Esophagus squamous epithelium (tissue), 5 donors: ENCODE measurements at regions not wholly inside any gene's neighbourhood (a gene's known extent, or its start where the extent isn't known, plus 50 kb on each side); places are given as distances from the start of the nearest gene placed in this dataset.
"Not testable (repeated sequence)": the region's sequence is repeated elsewhere in the genome, so short reads cannot be mapped to it uniquely, and the experiment has no call there.

Experiments used
- DNase-seq: peaks from one replicate; lab custom pipeline; 2025; lab: John Stamatoyannopoulos, UW
- H3K27ac ChIP-seq, 4 donors: fragments of 200-600 bp; sonication (generic); one replicate each; pipeline ENCODE4 v1.5.1; 2016 to 2019; ENCODE audit warnings: mild to moderate bottlenecking in 1 of 4
- H3K27me3 ChIP-seq, 4 donors: fragments of 200-600 bp; sonication (generic); 1 replicate in 3 of 4; 2 replicates in 1 of 4; pipeline versions ENCODE4 v1.5.1 to v1.6.0; 2017 to 2021; ENCODE audit warnings: antibody characterized with exemption in 1 of 4
- H3K36me3 ChIP-seq, 3 donors: fragments of 200-600 bp; sonication (generic); one replicate each; pipeline ENCODE4 v1.5.1; 2016 to 2019
- H3K4me1 ChIP-seq, 3 donors: fragments of 200-600 bp; sonication (generic); one replicate each; pipeline ENCODE4 v1.5.1; 2017 to 2019
- H3K4me3 ChIP-seq, 4 donors: fragments of 200-600 bp; sonication (generic); 1 replicate in 3 of 4; 2 replicates in 1 of 4; pipeline ENCODE4 v1.5.1; 2016 to 2019; ENCODE audit warnings: mild to moderate bottlenecking in 2 of 4, moderate library complexity in 1 of 4
- H3K9me3 ChIP-seq, 3 donors: fragments of 200-600 bp; sonication (generic); one replicate each; pipeline ENCODE4 v1.5.1; 2016 to 2019
- POLR2A ChIP-seq, 4 donors: fragments of 450-650 bp; IDR thresholded peaks; one replicate each; pipeline ENCODE4 v1.6.1; 2017; ENCODE audit warnings: antibody characterized with exemption in 4 of 4, mild to moderate bottlenecking in 4 of 4, moderate library complexity in 3 of 4
- WGBS, 2 donors: methylation state at CpG; one replicate each; pipeline ENCODE4 v1.1.5; 2018; 5-methylcytosine and 5-hydroxymethylcytosine counted together
- intact Hi-C: fragments of 100-400 bp; cut with DNase I; formaldehyde crosslinking; loops from one replicate; pipeline ENCODE4 v1.15.0; 2022
- TF ChIP-seq, protein P1 (sequence below), 6 experiments: fragments of 450-650 bp in 4 of 6; fragments of 200-600 bp in 2 of 6; sonication (generic) in 2 of 6; IDR thresholded peaks; one replicate each; pipeline ENCODE4 v1.5.1; 2016 to 2019; ENCODE audit warnings: antibody characterized with exemption in 6 of 6, mild to moderate bottlenecking in 4 of 6, moderate library complexity in 4 of 6
- donor health status: DM: yes; HTN: yes; CAD: no.

DNA sequence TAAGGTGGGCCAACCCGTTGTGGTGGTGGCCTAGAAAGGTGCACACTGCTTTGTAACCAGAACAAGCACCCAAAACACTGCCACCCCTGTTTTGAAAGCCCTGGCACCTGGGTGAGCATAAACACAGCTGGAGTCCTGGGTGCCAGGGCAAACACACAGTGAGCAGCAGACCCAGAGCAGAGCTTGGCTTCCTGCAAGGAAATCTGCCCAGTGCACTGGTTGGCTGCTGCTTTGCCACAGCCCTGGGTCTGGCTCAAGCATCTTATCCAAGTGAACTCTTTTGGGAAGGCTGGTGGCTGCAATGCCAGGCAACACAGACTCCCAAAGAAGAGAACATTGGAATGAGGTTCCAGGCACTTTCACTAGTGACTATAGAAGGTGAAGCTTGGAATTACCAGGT lies 145.5 kb upstream of the PDE1C start:
- Histone ChIP-seq H3K27ac (no peak overlapping the region), H3K4me1 (no peaks in the 10 kb centered on the region), H3K9me3 (no peaks in the 10 kb centered on the region), H3K27me3 (no peaks in the 10 kb centered on the region), H3K36me3 (no peaks in the 10 kb centered on the region), H3K4me3 (no peak overlapping the region)
- no peak for DNase-seq
- WGBS, 2 donors, result 50 to 83% methylated on average over 1 of the region's 1 CpG
- intact Hi-C loops, result no loop called here
- TF ChIP-seq POLR2A (IDR thresholded peaks at IDR 0.05), result no peak
- TF ChIP-seq, protein P1, sequence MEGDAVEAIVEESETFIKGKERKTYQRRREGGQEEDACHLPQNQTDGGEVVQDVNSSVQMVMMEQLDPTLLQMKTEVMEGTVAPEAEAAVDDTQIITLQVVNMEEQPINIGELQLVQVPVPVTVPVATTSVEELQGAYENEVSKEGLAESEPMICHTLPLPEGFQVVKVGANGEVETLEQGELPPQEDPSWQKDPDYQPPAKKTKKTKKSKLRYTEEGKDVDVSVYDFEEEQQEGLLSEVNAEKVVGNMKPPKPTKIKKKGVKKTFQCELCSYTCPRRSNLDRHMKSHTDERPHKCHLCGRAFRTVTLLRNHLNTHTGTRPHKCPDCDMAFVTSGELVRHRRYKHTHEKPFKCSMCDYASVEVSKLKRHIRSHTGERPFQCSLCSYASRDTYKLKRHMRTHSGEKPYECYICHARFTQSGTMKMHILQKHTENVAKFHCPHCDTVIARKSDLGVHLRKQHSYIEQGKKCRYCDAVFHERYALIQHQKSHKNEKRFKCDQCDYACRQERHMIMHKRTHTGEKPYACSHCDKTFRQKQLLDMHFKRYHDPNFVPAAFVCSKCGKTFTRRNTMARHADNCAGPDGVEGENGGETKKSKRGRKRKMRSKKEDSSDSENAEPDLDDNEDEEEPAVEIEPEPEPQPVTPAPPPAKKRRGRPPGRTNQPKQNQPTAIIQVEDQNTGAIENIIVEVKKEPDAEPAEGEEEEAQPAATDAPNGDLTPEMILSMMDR (IDR thresholded peaks at IDR 0.05), result no peak

DNA sequence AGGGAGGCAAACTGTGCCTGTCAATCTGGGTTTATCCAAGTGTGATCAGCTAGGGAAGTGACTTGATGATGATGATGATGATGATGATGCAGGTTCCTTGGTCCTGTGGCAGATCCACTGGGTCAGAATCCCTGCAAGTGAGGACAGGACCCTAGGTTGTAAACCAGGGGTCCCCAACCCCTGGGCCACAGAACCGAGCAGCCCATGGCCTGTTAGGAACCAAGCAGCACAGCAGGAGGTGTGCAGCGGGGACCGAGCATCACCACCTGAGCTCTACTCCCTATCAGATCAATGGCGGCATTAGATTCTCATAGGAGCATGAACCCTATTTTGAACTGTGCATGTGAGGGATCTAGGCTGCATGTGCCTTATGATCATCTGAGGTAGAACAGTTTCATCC lies 144.7 kb upstream of the PDE1C start:
- H3K9me3 ChIP-seq, result no peaks in the 10 kb centered on the region
- no peaks in the 10 kb centered on the region for H3K4me1 ChIP-seq
- DNase-seq, result no peak
- WGBS, 2 donors, result 100% methylated on average over 1 to 2 of the region's 4 CpGs
- H3K4me3 ChIP-seq, result no peak overlapping the region
- H3K27ac ChIP-seq, result no peak overlapping the region
- H3K27me3 ChIP-seq, result no peaks in the 10 kb centered on the region
- intact Hi-C loops, result loop anchor here (5.0 kb wide), 1 partner anchor 142 kb away; no protein-coding TSS in a partner anchor
- no peak for TF ChIP-seq POLR2A (IDR thresholded peaks at IDR 0.05)
- TF ChIP-seq, protein P1 (IDR thresholded peaks at IDR 0.05), result no peak
- H3K36me3 ChIP-seq, result no peaks in the 10 kb centered on the region

DNA sequence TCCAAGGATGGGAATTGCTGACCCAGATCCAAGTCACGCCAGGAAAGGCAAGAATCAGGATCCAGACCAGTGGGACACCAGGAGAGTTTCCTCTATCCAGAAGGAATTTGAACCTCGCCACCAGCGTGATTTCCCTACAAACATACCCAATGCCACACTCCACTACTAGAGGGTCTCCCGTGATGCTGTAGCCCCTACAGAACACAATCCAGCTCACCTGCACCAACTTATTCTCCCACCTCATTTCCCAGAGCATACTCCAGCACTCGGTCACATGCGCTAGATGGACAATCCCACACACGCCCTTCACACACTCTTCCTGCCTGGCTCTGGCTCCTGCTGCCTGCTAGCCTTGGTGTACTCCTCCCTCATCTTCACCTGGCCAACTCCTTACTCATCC lies 142.1 kb upstream of the PDE1C start:
- no peaks in the 10 kb centered on the region for H3K36me3 ChIP-seq

DNA sequence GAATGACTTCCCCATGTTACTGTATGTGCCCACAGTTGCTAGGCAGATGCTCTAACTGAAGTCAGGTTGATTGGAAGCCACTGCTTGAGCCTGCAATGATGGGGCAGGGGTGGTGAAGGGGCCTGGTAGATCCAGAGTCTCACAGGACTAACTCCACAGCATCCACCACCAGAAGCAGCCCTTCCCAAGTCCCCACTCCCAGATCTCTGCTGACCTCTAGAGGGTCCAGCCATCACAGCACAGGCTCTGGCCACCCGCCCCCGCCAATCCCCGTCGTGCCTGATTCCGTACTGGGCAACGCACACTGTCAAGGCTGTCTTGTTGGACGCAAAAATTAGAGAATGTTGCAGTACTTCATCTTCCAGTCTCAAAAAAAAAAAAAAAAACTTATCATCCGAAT lies 136.8 kb upstream of the PDE1C start:
- no peak for DNase-seq

More for the DNA sequence above, 142.1 kb upstream of the PDE1C start:
- intact Hi-C loops, result loop anchor here (5.0 kb wide), 1 partner anchor 145 kb away; no protein-coding TSS in a partner anchor
- Histone ChIP-seq H3K4me1 (no peaks in the 10 kb centered on the region), H3K4me3 (no peak overlapping the region), H3K27ac (no peak overlapping the region), H3K9me3 (no peaks in the 10 kb centered on the region), H3K27me3 (no peaks in the 10 kb centered on the region)
- 77 to 83% methylated on average over 5 to 7 of the region's 7 CpGs for WGBS, 2 donors
- DNase-seq, result no peak
- TF ChIP-seq POLR2A (IDR thresholded peaks at IDR 0.05), result no peak
- TF ChIP-seq, protein P1 (IDR thresholded peaks at IDR 0.05), result no peak

DNA sequence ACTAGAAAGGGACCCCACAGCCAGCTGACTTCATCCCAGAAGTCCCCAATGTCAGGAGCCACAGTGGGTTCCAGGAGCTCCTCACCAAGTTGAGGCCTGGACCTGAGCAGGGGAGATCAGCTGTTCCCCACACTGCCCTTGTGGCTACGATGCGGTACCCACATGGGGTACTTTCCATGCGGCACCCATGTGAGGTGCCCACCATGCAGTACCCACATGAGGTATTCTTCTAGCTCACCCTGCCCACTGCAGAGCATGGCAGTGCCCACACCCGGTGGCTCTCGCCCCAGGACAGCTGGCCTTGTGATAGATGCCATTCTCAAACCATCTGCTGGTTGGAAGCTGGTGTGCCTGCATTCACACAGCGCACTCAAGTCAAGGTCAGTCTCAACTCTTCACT lies 136.3 kb upstream of the PDE1C start:
- Histone ChIP-seq H3K9me3 (no peaks in the 10 kb centered on the region), H3K27me3 (peaks cover 0 to 5% (median 0%) of the 10 kb centered on the region in 4 donors), H3K4me3 (no peak overlapping the region), H3K27ac (no peak overlapping the region), H3K4me1 (peaks cover 0 to 8% (median 0%) of the 10 kb centered on the region in 3 donors), H3K36me3 (no peaks in the 10 kb centered on the region)
- no peak for DNase-seq
- intact Hi-C loops, result no loop called here
- TF ChIP-seq, protein P1 (IDR thresholded peaks at IDR 0.05), result no peak
- TF ChIP-seq POLR2A (IDR thresholded peaks at IDR 0.05), result no peak
- 96 to 100% methylated on average over 1 to 4 of the region's 6 CpGs for WGBS, 2 donors

More for the DNA sequence above, 136.8 kb upstream of the PDE1C start:
- WGBS, 2 donors, result 49 to 80% methylated on average over 7 to 8 of the region's 8 CpGs
- TF ChIP-seq POLR2A (IDR thresholded peaks at IDR 0.05), result no peak
- TF ChIP-seq, protein P1 (IDR thresholded peaks at IDR 0.05), result no peak
- Histone ChIP-seq H3K27ac (no peak overlapping the region), H3K27me3 (peaks cover 0 to 5% (median 0%) of the 10 kb centered on the region in 4 donors), H3K36me3 (no peaks in the 10 kb centered on the region), H3K9me3 (no peaks in the 10 kb centered on the region), H3K4me3 (no peak overlapping the region), H3K4me1 (peaks cover 0 to 8% (median 0%) of the 10 kb centered on the region in 3 donors)
- intact Hi-C loops, result no loop called here

DNA sequence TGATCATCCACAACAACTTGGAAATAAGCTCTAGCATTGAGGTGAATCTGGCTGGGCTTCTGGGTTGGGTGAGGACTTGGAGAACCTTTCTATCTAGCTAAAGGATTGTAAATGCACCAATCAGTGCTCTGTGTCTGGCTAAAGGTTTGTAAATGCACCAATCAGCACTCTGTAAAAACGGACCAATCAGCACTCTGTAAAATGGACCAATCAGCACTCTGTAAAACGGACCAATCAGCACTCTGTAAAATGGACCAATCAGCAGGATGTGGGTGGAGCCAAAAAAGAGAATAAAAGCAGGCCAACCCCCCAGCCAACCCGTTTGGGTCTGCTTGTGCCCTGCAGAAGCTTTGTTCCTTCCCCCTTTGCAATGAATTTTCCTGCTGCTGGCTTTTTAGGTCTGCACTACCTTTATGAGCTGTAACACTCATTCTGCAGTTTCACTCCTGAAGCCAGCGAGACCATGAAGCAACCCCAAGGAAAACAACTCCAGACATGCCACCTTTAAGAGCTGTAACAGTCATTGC lies 135.2 kb upstream of the PDE1C start:
- H3K4me1 ChIP-seq, H3K9me3 ChIP-seq, H3K4me3 ChIP-seq, DNase-seq, H3K27me3 ChIP-seq, intact Hi-C loops, H3K36me3 ChIP-seq, H3K27ac ChIP-seq: not testable (repeated sequence)
- WGBS, 2 donors, result 68 to 86% methylated on average over 3 to 4 of the region's 4 CpGs
